A673 (cell line): ENCODE measurements at regions not wholly inside any gene's neighbourhood (a gene's known extent, or its start where the extent isn't known, plus 50 kb on each side); places are given as distances from the start of the nearest gene placed in this dataset.
"Not testable (repeated sequence)": the region's sequence is repeated elsewhere in the genome, so short reads cannot be mapped to it uniquely, and the experiment has no call there.

ENCODE experiments used
- EZH2 ChIP-seq: fragments of 200-600 bp; sonication (generic); IDR thresholded peaks from 2 replicates; pipeline ENCODE4 v1.6.1; 2017; ENCODE audit warnings: borderline replicate concordance, low read depth, mild to moderate bottlenecking, mixed read lengths, antibody characterized with exemption, low read length; ENCODE audit not compliant: poor library complexity, severe bottlenecking
- TF ChIP-seq, protein P1 (sequence below): fragments of 300-800, 200-600 bp; sonication (generic); conservative IDR thresholded peaks from 2 replicates; pipeline ENCODE4 v1.5.1; 2017; ENCODE audit warnings: low read depth, mild to moderate bottlenecking, antibody characterized with exemption, low read length, moderate library complexity, mixed read lengths

DNA sequence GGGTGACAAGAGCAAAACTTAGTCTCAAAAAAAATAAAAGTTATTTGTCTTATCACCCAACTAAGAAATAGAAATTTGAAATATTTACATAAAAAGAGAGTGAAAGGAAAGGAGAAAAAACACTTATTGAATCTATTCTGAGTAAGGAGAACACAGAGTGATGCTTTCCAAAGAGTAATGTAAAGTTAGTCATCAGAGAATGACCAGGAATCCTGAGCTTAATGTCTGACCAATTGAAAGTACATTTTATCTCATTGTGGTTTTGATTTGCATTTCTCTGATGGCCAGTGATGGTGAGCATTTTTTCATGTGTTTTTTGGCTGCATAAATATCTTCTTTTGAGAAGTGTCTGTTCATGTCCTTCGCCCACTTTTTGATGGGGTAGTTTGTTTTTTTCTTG is 300.2 kb upstream of the TNC start:
- not testable (repeated sequence) for TF ChIP-seq EZH2
- TF ChIP-seq, protein P1, sequence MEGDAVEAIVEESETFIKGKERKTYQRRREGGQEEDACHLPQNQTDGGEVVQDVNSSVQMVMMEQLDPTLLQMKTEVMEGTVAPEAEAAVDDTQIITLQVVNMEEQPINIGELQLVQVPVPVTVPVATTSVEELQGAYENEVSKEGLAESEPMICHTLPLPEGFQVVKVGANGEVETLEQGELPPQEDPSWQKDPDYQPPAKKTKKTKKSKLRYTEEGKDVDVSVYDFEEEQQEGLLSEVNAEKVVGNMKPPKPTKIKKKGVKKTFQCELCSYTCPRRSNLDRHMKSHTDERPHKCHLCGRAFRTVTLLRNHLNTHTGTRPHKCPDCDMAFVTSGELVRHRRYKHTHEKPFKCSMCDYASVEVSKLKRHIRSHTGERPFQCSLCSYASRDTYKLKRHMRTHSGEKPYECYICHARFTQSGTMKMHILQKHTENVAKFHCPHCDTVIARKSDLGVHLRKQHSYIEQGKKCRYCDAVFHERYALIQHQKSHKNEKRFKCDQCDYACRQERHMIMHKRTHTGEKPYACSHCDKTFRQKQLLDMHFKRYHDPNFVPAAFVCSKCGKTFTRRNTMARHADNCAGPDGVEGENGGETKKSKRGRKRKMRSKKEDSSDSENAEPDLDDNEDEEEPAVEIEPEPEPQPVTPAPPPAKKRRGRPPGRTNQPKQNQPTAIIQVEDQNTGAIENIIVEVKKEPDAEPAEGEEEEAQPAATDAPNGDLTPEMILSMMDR: not testable (repeated sequence)
